Activated CD4-positive, CD25-positive, alpha-beta regulatory T cell treated with anti-CD3 and anti-CD28 coated beads, Interleukin-2, amount 50 U/mL, for 24 hours (primary cell): ENCODE measurements at regions not wholly inside any gene's neighbourhood (a gene's known extent, or its start where the extent isn't known, plus 50 kb on each side); places are given as distances from the start of the nearest gene placed in this dataset.

Experiments used
- ATAC-seq, 2 donors: fragments of 150-1000 bp; cut with Tn5 transposase; one replicate each; pipeline ENCODE4 v1.10.0; 2021; ENCODE audit warnings: mild to moderate bottlenecking in 1 of 2, moderate library complexity in 1 of 2

- ATAC-seq = no peak
Measured at GRCh38 chr5:152884006-152884405, 478.9 kb upstream of the NMUR2 start.

- no peak for ATAC-seq
Measured at GRCh38 chr5:152900332-152900731, 495.3 kb upstream of the NMUR2 start.

GRCh38 chr5:152901754-152902153 is 496.7 kb upstream of the NMUR2 start:
- no peak for ATAC-seq

GRCh38 chr5:152905286-152905685 is 500.2 kb upstream of the NMUR2 start:
- no peak for ATAC-seq

GRCh38 chr5:152907488-152908245 is 502.6 kb upstream of the NMUR2 start:
- no peak for ATAC-seq

GRCh38 chr5:152912924-152913323 is 507.8 kb upstream of the NMUR2 start:
- no peak for ATAC-seq

- ATAC-seq = no peak
Measured at GRCh38 chr5:152932621-152933020, 527.5 kb upstream of the NMUR2 start.

- no peak for ATAC-seq
Measured at GRCh38 chr5:152933056-152933455, 528.0 kb upstream of the NMUR2 start.

- ATAC-seq = no peak
Measured at GRCh38 chr5:152938630-152939029, 533.6 kb upstream of the NMUR2 start.

GRCh38 chr5:152942633-152943336 is 537.7 kb upstream of the NMUR2 start:
- ATAC-seq = no peak

GRCh38 chr5:152953788-152954483 is 536.5 kb upstream of the GRIA1 start:
- no peak for ATAC-seq

GRCh38 chr5:152956943-152957613 is 533.4 kb upstream of the GRIA1 start:
- ATAC-seq = no peak

- no peak for ATAC-seq
Measured at GRCh38 chr5:152978141-152978835, 512.2 kb upstream of the GRIA1 start.

GRCh38 chr5:152987131-152987530 is 503.3 kb upstream of the GRIA1 start:
- ATAC-seq = no peak

- ATAC-seq = no peak
Measured at GRCh38 chr5:152990217-152990616, 500.3 kb upstream of the GRIA1 start.

GRCh38 chr5:152990649-152991048 is 499.8 kb upstream of the GRIA1 start:
- no peak for ATAC-seq

- ATAC-seq = no peak
Measured at GRCh38 chr5:152994033-152994680, 496.3 kb upstream of the GRIA1 start.

- no peak for ATAC-seq
Measured at GRCh38 chr5:152995214-152995725, 495.2 kb upstream of the GRIA1 start.

GRCh38 chr5:153005711-153006110 is 484.8 kb upstream of the GRIA1 start:
- no peak for ATAC-seq

GRCh38 chr5:153006681-153007080 is 483.8 kb upstream of the GRIA1 start:
- ATAC-seq = no peak

GRCh38 chr5:153014194-153014593 is 476.3 kb upstream of the GRIA1 start:
- ATAC-seq = no peak

GRCh38 chr5:153018121-153018520 is 472.3 kb upstream of the GRIA1 start:
- no peak for ATAC-seq
